ENCODE measurements at regions not wholly inside any gene's neighbourhood (a gene's known extent, or its start where the extent isn't known, plus 50 kb on each side); places are given as distances from the start of the nearest gene placed in this dataset.

- Histone ChIP-seq H3K27ac (ENCODE audit: low read depth, low read length, poor library complexity, severe bottlenecking) (no peak overlapping the region), H3K36me3 (ENCODE audit: insufficient read depth, low read length, poor library complexity, severe bottlenecking) (no peaks in the 10 kb centered on the region), H3K4me1 (ENCODE audit: insufficient read depth, low read length, poor library complexity, severe bottlenecking) (peaks cover 5% of the 10 kb centered on the region), H3K9me3 (ENCODE audit: low read depth, low read length, poor library complexity, severe bottlenecking) (no peaks in the 10 kb centered on the region), H3K4me3 (ENCODE audit: low read depth, low read length, poor library complexity, severe bottlenecking) (no peak overlapping the region), H3K27me3 (replicated peaks; ENCODE audit: insufficient read depth, low read depth, low read length, poor library complexity) (no peaks in the 10 kb centered on the region)
- intact Hi-C loops (cut with micrococcal nuclease; ENCODE audit: unreplicated experiment): no loop called here
- TF ChIP-seq EZH2 (IDR thresholded peaks at IDR 0.05; ENCODE audit: borderline replicate concordance, low read depth, low read length, poor library complexity, severe bottlenecking) (no peak), CTCF (conservative IDR thresholded peaks at IDR 0.05; ENCODE audit: low read depth, low read length) (no peak)
- ChIA-PET POLR2A (ENCODE audit: low non-redundant PET) (no interaction called here), CTCF (no interaction called here)
- DNase-seq (ENCODE audit: low spot score): no peak
- BruUV-seq (replicated peaks): no TSS peak
Measured at GRCh38 chr1:68370101-68370915, 79.4 kb downstream of the RPE65 start.

GRCh38 chr1:68366572-68366971 is 83.2 kb downstream of the RPE65 start:
- DNase-seq (ENCODE audit: low spot score): no peak
- Histone ChIP-seq H3K27ac (ENCODE audit: low read depth, low read length, poor library complexity, severe bottlenecking) (no peak overlapping the region), H3K27me3 (replicated peaks; ENCODE audit: insufficient read depth, low read depth, low read length, poor library complexity) (no peaks in the 10 kb centered on the region), H3K9me3 (ENCODE audit: low read depth, low read length, poor library complexity, severe bottlenecking) (no peaks in the 10 kb centered on the region), H3K36me3 (ENCODE audit: insufficient read depth, low read length, poor library complexity, severe bottlenecking) (no peaks in the 10 kb centered on the region), H3K4me3 (ENCODE audit: low read depth, low read length, poor library complexity, severe bottlenecking) (no peak overlapping the region), H3K4me1 (ENCODE audit: insufficient read depth, low read length, poor library complexity, severe bottlenecking) (peaks cover 5% of the 10 kb centered on the region)
- intact Hi-C loops (cut with micrococcal nuclease; ENCODE audit: unreplicated experiment): no loop called here
- POLR2A ChIA-PET (ENCODE audit: low non-redundant PET): no interaction called here
- no peak for TF ChIP-seq EZH2 (IDR thresholded peaks at IDR 0.05; ENCODE audit: borderline replicate concordance, low read depth, low read length, poor library complexity, severe bottlenecking)
- TF ChIP-seq CTCF (conservative IDR thresholded peaks at IDR 0.05; ENCODE audit: low read depth, low read length): no peak
- CTCF ChIA-PET: interaction anchor here (0.6 kb wide), 1 partner anchor 20 kb away, joined by 3 read pairs; no protein-coding TSS in a partner anchor
- BruUV-seq (replicated peaks): no TSS peak

- no peak overlapping the region for H3K4me3 ChIP-seq (ENCODE audit: low read depth, low read length, poor library complexity, severe bottlenecking)
- H3K9me3 ChIP-seq (ENCODE audit: low read depth, low read length, poor library complexity, severe bottlenecking): no peaks in the 10 kb centered on the region
- TF ChIP-seq EZH2 (IDR thresholded peaks at IDR 0.05; ENCODE audit: borderline replicate concordance, low read depth, low read length, poor library complexity, severe bottlenecking) (no peak), CTCF (conservative IDR thresholded peaks at IDR 0.05; ENCODE audit: low read depth, low read length) (no peak)
- intact Hi-C loops (cut with micrococcal nuclease; ENCODE audit: unreplicated experiment): no loop called here
- BruUV-seq (replicated peaks): no TSS peak
- H3K27ac ChIP-seq (ENCODE audit: low read depth, low read length, poor library complexity, severe bottlenecking): no peak overlapping the region
- peak; percentile 29 for DNase-seq (ENCODE audit: low spot score)
- POLR2A ChIA-PET (ENCODE audit: low non-redundant PET): no interaction called here
- H3K36me3 ChIP-seq (ENCODE audit: insufficient read depth, low read length, poor library complexity, severe bottlenecking): no peaks in the 10 kb centered on the region
- CTCF ChIA-PET: no interaction called here
- peaks cover 5% of the 10 kb centered on the region for H3K4me1 ChIP-seq (ENCODE audit: insufficient read depth, low read length, poor library complexity, severe bottlenecking)
- no peaks in the 10 kb centered on the region for H3K27me3 ChIP-seq (replicated peaks; ENCODE audit: insufficient read depth, low read depth, low read length, poor library complexity)
Measured at GRCh38 chr1:68365709-68366382, 83.9 kb downstream of the RPE65 start.

Data from A673 (cell line).